NCI-H2227 treated with DMSO at 0.1 percent for 48 hours (cell line): ENCODE measurements at regions not wholly inside any gene's neighbourhood (a gene's known extent, or its start where the extent isn't known, plus 50 kb on each side); places are given as distances from the start of the nearest gene placed in this dataset.
A peak's percentile ranks its signal among the peaks of the same experiment; 100 is the strongest.

Source experiments
- DNase-seq: peaks from one replicate; lab custom pipeline; 2025; lab: John Stamatoyannopoulos, UW

- no peak for DNase-seq
Observed at GRCh38 chr14:31943861-31944255, 133.2 kb upstream of the ARHGAP5 start.

- no peak for DNase-seq
Observed at GRCh38 chr14:31944256-31945073, 132.6 kb upstream of the ARHGAP5 start.

- DNase-seq = no peak
Observed at GRCh38 chr14:31945074-31945613, 132.0 kb upstream of the ARHGAP5 start.

GRCh38 chr14:31945701-31946100 is 131.4 kb upstream of the ARHGAP5 start:
- DNase-seq = no peak

- DNase-seq = no peak
Observed at GRCh38 chr14:31947076-31947475, 130.0 kb upstream of the ARHGAP5 start.

- DNase-seq = no peak
Observed at GRCh38 chr14:31947680-31948595, 129.2 kb upstream of the ARHGAP5 start.

- no peak for DNase-seq
Observed at GRCh38 chr14:31949709-31950108, 127.4 kb upstream of the ARHGAP5 start.

GRCh38 chr14:31950331-31950730 is 126.8 kb upstream of the ARHGAP5 start:
- no peak for DNase-seq

GRCh38 chr14:31950764-31951637 is 126.1 kb upstream of the ARHGAP5 start:
- DNase-seq = peak; percentile 48

- DNase-seq = no peak
Observed at GRCh38 chr14:31951638-31951964, 125.5 kb upstream of the ARHGAP5 start.

GRCh38 chr14:31952573-31952972 is 124.5 kb upstream of the ARHGAP5 start:
- DNase-seq = no peak

GRCh38 chr14:31953210-31953609 is 123.9 kb upstream of the ARHGAP5 start:
- DNase-seq = no peak

GRCh38 chr14:31954991-31955390 is 122.1 kb upstream of the ARHGAP5 start:
- DNase-seq = no peak

GRCh38 chr14:31955936-31956579 is 121.0 kb upstream of the ARHGAP5 start:
- DNase-seq = no peak

- no peak for DNase-seq
Observed at GRCh38 chr14:31957565-31957964, 119.5 kb upstream of the ARHGAP5 start.

GRCh38 chr14:31960039-31960438 is 117.1 kb upstream of the ARHGAP5 start:
- no peak for DNase-seq

- no peak for DNase-seq
Observed at GRCh38 chr14:31961896-31962295, 115.2 kb upstream of the ARHGAP5 start.

- DNase-seq = no peak
Observed at GRCh38 chr14:31962920-31963319, 114.2 kb upstream of the ARHGAP5 start.

- no peak for DNase-seq
Observed at GRCh38 chr14:31963587-31963986, 113.5 kb upstream of the ARHGAP5 start.

GRCh38 chr14:31964490-31964889 is 112.6 kb upstream of the ARHGAP5 start:
- DNase-seq = no peak

GRCh38 chr14:31965071-31965734 is 111.9 kb upstream of the ARHGAP5 start:
- peak; percentile 38 for DNase-seq
